T-cell (primary cell): ENCODE measurements at regions not wholly inside any gene's neighbourhood (a gene's known extent, or its start where the extent isn't known, plus 50 kb on each side); places are given as distances from the start of the nearest gene placed in this dataset.
"Not testable (repeated sequence)": the region's sequence is repeated elsewhere in the genome, so short reads cannot be mapped to it uniquely, and the experiment has no call there.

Source experiments
- ATAC-seq, 4 experiments: fragments of 200-7000 bp in 3 of 4; fragments of 150-1000 bp in 1 of 4; cut with Tn5 transposase; replicated peaks in 1 of 4; 1 replicate in 3 of 4; 2 replicates in 1 of 4; pipeline ENCODE4 v1.10.0; 2021; ENCODE audit warnings: moderate library complexity in 3 of 4, mild to moderate bottlenecking in 2 of 4, moderate number of reproducible peaks in 1 of 4
- CTCF ChIA-PET, 2 donors: fragments of 300-600 bp; sonication (Branson Sonifier 250); formaldehyde crosslinking; loops; one replicate each; lab custom pipeline; 2022; ENCODE audit warnings: antibody characterized with exemption in 2 of 2; lab: Charles Lee
- POLR2A ChIA-PET, 2 donors: fragments of 300-600 bp; sonication (Branson Sonifier 250); formaldehyde crosslinking; loops; one replicate each; lab custom pipeline; 2022; ENCODE audit warnings: antibody characterized with exemption in 2 of 2; lab: Charles Lee
- DNase-seq, 35 experiments: peaks; one replicate each; pipeline versions ENCODE4 v3.0.0 to v3.0.0-alpha.2; 2013 to 2023
- H3K27ac ChIP-seq: one replicate; pipeline ENCODE4 v1.5.1; 2013; ENCODE audit warnings: low read length
- H3K27me3 ChIP-seq, 2 experiments: replicated peaks in 1 of 2; 1 replicate in 1 of 2; 2 replicates in 1 of 2; pipeline versions ENCODE4 v1.6.1 to v1.7.0; 2013; ENCODE audit warnings: low read length in 1 of 2, mixed read lengths in 1 of 2; ENCODE audit not compliant: control insufficient read depth in 2 of 2, insufficient read depth in 2 of 2; ENCODE audit errors: extremely low read depth in 1 of 2
- H3K36me3 ChIP-seq, 2 donors: 1 replicate in 1 of 2; 2 replicates in 1 of 2; pipeline versions ENCODE4 v1.6.1 to v1.7.0; 2013; ENCODE audit warnings: low read length in 1 of 2; ENCODE audit not compliant: control insufficient read depth in 2 of 2, insufficient read depth in 1 of 2; ENCODE audit errors: extremely low read depth in 1 of 2
- H3K4me1 ChIP-seq, 2 experiments: 1 replicate in 1 of 2; 2 replicates in 1 of 2; pipeline versions ENCODE4 v1.6.1 to v1.7.0; 2013; ENCODE audit warnings: low read length in 2 of 2, mixed read lengths in 1 of 2; ENCODE audit not compliant: insufficient read depth in 2 of 2, control insufficient read depth in 1 of 2; ENCODE audit errors: extremely low read depth in 1 of 2
- H3K4me3 ChIP-seq, 2 donors: 1 replicate in 1 of 2; 2 replicates in 1 of 2; pipeline versions ENCODE4 v1.5.1 to v1.7.0; 2013; ENCODE audit warnings: mild to moderate bottlenecking in 2 of 2, low read length in 1 of 2, moderate library complexity in 1 of 2; ENCODE audit not compliant: control insufficient read depth in 1 of 2; ENCODE audit errors: extremely low read depth in 1 of 2
- H3K9me3 ChIP-seq: 2 replicates; pipeline ENCODE4 v1.7.0; 2013
- H3K27ac Mint-ChIP-seq, 2 donors: one replicate each; pipeline ENCODE4 v1.8.0; 2020 to 2021; ENCODE audit warnings: mild to moderate bottlenecking in 2 of 2, mixed read lengths in 2 of 2
- H3K27me3 Mint-ChIP-seq, 2 donors: one replicate each; pipeline ENCODE4 v1.8.0; 2021 to 2022; ENCODE audit warnings: mixed read lengths in 2 of 2
- H3K36me3 Mint-ChIP-seq: one replicate; pipeline ENCODE4 v1.8.0; 2021; ENCODE audit warnings: mixed read lengths
- H3K4me1 Mint-ChIP-seq, 3 donors: one replicate each; pipeline ENCODE4 v1.8.0; 2020 to 2022; ENCODE audit warnings: mixed read lengths in 3 of 3, mild to moderate bottlenecking in 1 of 3
- H3K4me3 Mint-ChIP-seq, 3 donors: one replicate each; pipeline ENCODE4 v1.8.0; 2020 to 2022; ENCODE audit warnings: mild to moderate bottlenecking in 3 of 3, mixed read lengths in 3 of 3, moderate library complexity in 3 of 3
- H3K9me3 Mint-ChIP-seq, 3 donors: one replicate each; pipeline ENCODE4 v1.8.0; 2020 to 2022; ENCODE audit warnings: mixed read lengths in 3 of 3
- WGBS: methylation state at CpG from one replicate; pipeline ENCODE4 v1.1.5; 2013; ENCODE audit warnings: missing lambda C conversion rate; ENCODE audit not compliant: insufficient coverage; 5-methylcytosine and 5-hydroxymethylcytosine counted together

DNA sequence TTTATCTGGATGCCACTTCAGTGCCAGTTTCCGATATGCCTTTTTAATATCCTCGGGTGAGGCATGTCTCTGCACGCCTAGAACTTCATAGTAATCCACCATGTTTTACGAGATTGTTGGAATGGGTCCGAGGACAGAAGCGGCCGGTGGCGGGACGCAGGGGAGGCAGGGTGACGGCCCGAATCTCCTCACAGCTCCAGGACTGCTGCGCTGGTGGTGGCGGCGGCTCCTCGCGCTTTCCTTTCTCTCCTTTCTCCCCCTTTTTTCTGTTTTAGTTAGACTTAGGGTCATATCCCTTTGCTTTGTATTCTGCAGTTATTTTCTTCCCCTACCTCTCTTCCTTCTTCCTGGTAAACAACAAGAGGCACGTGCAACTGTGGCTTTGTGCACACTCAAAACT, 645.8 kb downstream of the ETS1 start:
- H3K36me3 Mint-ChIP-seq, H3K4me3 Mint-ChIP-seq, POLR2A ChIA-PET, H3K4me3 ChIP-seq, H3K4me1 Mint-ChIP-seq, H3K36me3 ChIP-seq, H3K27me3 ChIP-seq, H3K4me1 ChIP-seq, H3K9me3 Mint-ChIP-seq, CTCF ChIA-PET, H3K9me3 ChIP-seq, H3K27ac ChIP-seq, H3K27ac Mint-ChIP-seq, DNase-seq: not testable (repeated sequence)
- no CpG with 5 or more reads among the region's 17 CpGs for WGBS
- ATAC-seq = peak in 2 of 4 experiments; percentile 53 to 69
- H3K27me3 Mint-ChIP-seq = peaks cover 6 to 18% of the 10 kb centered on the region in 2 donors

DNA sequence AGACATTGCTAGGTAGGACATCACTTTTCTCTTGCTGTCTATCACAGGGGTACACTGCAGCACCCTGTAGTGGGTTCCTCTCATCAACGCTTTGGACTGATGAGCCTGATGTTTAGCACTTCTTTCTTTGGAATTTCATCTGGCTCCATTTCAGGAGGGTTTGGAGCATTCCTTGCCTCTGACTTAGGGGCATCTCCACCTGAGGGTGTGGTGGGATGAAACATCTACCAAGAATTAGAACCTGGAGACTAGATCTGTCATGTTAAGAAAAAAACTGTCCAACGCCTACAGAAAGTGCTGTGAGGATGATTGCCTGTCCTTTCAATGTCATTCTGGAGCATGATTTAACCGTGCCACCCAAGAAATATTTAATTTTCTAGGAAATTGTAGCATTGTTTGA, 648.4 kb downstream of the ETS1 start:
- WGBS = 100% methylated on average over 1 of the region's 3 CpGs
- H3K27ac ChIP-seq = no peak overlapping the region
- H3K4me3 ChIP-seq = no peak overlapping the region
- H3K4me1 ChIP-seq = no peaks in the 10 kb centered on the region
- DNase-seq (no peak), ATAC-seq (no peak)
- Mint-ChIP-seq H3K27ac (no peak overlapping the region), H3K27me3 (peaks cover 12 to 18% of the 10 kb centered on the region in 2 donors), H3K9me3 (no peaks in the 10 kb centered on the region), H3K4me1 (no peaks in the 10 kb centered on the region), H3K36me3 (no peaks in the 10 kb centered on the region), H3K4me3 (no peak overlapping the region)
- no peaks in the 10 kb centered on the region for H3K9me3 ChIP-seq
- ChIA-PET CTCF (no interaction called here), POLR2A (no interaction called here)
- H3K36me3 ChIP-seq = no peaks in the 10 kb centered on the region
- H3K27me3 ChIP-seq = no peaks in the 10 kb centered on the region

DNA sequence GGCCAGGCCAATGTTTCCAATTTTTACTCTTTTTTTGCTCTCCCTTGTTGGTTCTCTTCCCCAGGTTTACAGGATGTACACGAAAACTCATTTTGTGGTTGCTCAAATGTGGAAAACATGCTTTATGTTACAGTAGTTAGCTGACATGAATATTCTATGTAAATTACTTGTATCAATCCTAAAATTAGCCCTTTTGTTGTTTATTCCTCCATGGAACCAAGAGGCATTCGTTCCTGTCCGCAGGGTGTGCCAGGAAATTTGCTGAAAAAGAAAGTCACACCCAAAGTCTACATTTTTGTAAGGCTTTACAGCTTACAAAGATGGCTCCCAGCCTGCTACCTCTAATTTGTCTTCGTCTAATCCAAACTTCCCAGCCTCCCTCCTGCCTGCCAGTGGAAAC, 652.3 kb downstream of the ETS1 start:
- Mint-ChIP-seq H3K4me3 (no peak overlapping the region), H3K27ac (no peak overlapping the region), H3K9me3 (no peaks in the 10 kb centered on the region), H3K36me3 (no peaks in the 10 kb centered on the region), H3K27me3 (peaks cover 7 to 13% of the 10 kb centered on the region in 2 donors), H3K4me1 (no peaks in the 10 kb centered on the region)
- no peaks in the 10 kb centered on the region for H3K36me3 ChIP-seq
- no peak for ATAC-seq
- DNase-seq = no peak
- H3K9me3 ChIP-seq = no peaks in the 10 kb centered on the region
- 94% methylated on average over 3 of the region's 4 CpGs for WGBS
- H3K27me3 ChIP-seq = no peaks in the 10 kb centered on the region
- H3K27ac ChIP-seq = no peak overlapping the region
- ChIA-PET POLR2A (no interaction called here), CTCF (no interaction called here)
- no peaks in the 10 kb centered on the region for H3K4me1 ChIP-seq
- no peak overlapping the region for H3K4me3 ChIP-seq

GRCh38 chr11:127933961-127934360, 653.4 kb downstream of the ETS1 start:
- DNase-seq, H3K9me3 Mint-ChIP-seq, H3K36me3 Mint-ChIP-seq, H3K4me3 Mint-ChIP-seq, ATAC-seq, H3K27ac Mint-ChIP-seq, H3K9me3 ChIP-seq, H3K27ac ChIP-seq, H3K27me3 ChIP-seq, H3K4me1 Mint-ChIP-seq, H3K4me1 ChIP-seq, CTCF ChIA-PET, H3K36me3 ChIP-seq, POLR2A ChIA-PET, H3K4me3 ChIP-seq: not testable (repeated sequence)
- peaks cover 11 to 17% of the 10 kb centered on the region in 2 donors for H3K27me3 Mint-ChIP-seq
- 80% methylated on average over 1 of the region's 4 CpGs for WGBS

GRCh38 chr11:127931803-127932202, 655.6 kb downstream of the ETS1 start:
- POLR2A ChIA-PET = no interaction called here
- Histone ChIP-seq H3K36me3 (no peaks in the 10 kb centered on the region), H3K9me3 (no peaks in the 10 kb centered on the region), H3K27ac (no peak overlapping the region), H3K27me3 (peaks cover 0 to under 1% of the 10 kb centered on the region in 2 experiments), H3K4me3 (no peak overlapping the region), H3K4me1 (no peaks in the 10 kb centered on the region)
- 89% methylated on average over 5 of the region's 7 CpGs for WGBS
- DNase-seq (no peak), ATAC-seq (no peak)
- no peaks in the 10 kb centered on the region for H3K9me3 Mint-ChIP-seq
- no peak overlapping the region for H3K4me3 Mint-ChIP-seq
- CTCF ChIA-PET = no interaction called here
- no peaks in the 10 kb centered on the region for H3K36me3 Mint-ChIP-seq
- no peaks in the 10 kb centered on the region for H3K4me1 Mint-ChIP-seq
- no peak overlapping the region for H3K27ac Mint-ChIP-seq
- H3K27me3 Mint-ChIP-seq = peaks cover 17 to 18% of the 10 kb centered on the region in 2 donors

DNA sequence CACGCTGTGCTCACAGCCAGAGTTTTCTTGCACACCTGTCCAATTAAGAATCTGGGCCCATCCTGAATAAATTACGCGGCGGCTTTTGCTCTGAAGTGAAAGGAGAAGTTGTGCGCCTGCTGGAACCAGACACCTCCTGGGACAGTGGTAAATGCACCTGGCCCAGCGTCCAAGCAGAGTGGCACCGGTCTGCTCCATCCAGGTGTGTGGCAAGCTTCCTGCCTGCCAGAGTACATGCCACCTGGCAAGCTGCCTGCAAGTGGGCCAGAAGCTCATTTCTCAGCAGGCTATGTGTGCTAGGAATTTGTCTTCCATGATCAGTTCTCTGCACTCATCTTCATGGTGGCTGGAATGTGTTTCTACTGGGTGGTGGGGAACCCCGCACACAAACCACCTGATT, 660.6 kb downstream of the ETS1 start:
- Mint-ChIP-seq H3K27ac (no peak overlapping the region), H3K4me1 (no peaks in the 10 kb centered on the region), H3K27me3 (peaks cover 19 to 25% of the 10 kb centered on the region in 2 donors), H3K9me3 (no peaks in the 10 kb centered on the region), H3K4me3 (no peak overlapping the region), H3K36me3 (no peaks in the 10 kb centered on the region)
- ChIA-PET POLR2A (no interaction called here), CTCF (no interaction called here)
- H3K4me1 ChIP-seq = no peaks in the 10 kb centered on the region
- ATAC-seq = no peak
- H3K9me3 ChIP-seq = no peaks in the 10 kb centered on the region
- H3K27ac ChIP-seq = no peak overlapping the region
- WGBS = 90% methylated on average over 7 of the region's 8 CpGs
- H3K4me3 ChIP-seq = no peak overlapping the region
- no peaks in the 10 kb centered on the region for H3K36me3 ChIP-seq
- DNase-seq = no peak
- H3K27me3 ChIP-seq = peaks cover 0 to 9% of the 10 kb centered on the region in 2 experiments

- Histone ChIP-seq H3K4me3 (no peak overlapping the region), H3K4me1 (no peaks in the 10 kb centered on the region), H3K27me3 (peaks cover 0 to 9% of the 10 kb centered on the region in 2 experiments), H3K27ac (no peak overlapping the region), H3K9me3 (no peaks in the 10 kb centered on the region), H3K36me3 (no peaks in the 10 kb centered on the region)
- H3K9me3 Mint-ChIP-seq = peaks cover 0 to 5% (median 2%) of the 10 kb centered on the region in 3 donors
- POLR2A ChIA-PET = no interaction called here
- peaks cover 18 to 30% of the 10 kb centered on the region in 2 donors for H3K27me3 Mint-ChIP-seq
- no peak overlapping the region for H3K27ac Mint-ChIP-seq
- no peak for ATAC-seq
- H3K36me3 Mint-ChIP-seq = no peaks in the 10 kb centered on the region
- H3K4me1 Mint-ChIP-seq = no peaks in the 10 kb centered on the region
- DNase-seq = no peak
- no CpG with 5 or more reads among the region's 4 CpGs for WGBS
- CTCF ChIA-PET = no interaction called here
- no peak overlapping the region for H3K4me3 Mint-ChIP-seq
Measured at GRCh38 chr11:127925475-127925874, 661.9 kb downstream of the ETS1 start.
